ENCODE measurements at regions not wholly inside any gene's neighbourhood (a gene's known extent, or its start where the extent isn't known, plus 50 kb on each side); places are given as distances from the start of the nearest gene placed in this dataset.
"Not testable (repeated sequence)": the region's sequence is repeated elsewhere in the genome, so short reads cannot be mapped to it uniquely, and the experiment has no call there.

- no peak for DNase-seq (ENCODE audit: low read depth in 2 of 2)
Observed at GRCh38 chr1:196090226-196090625, 518.0 kb downstream of the KCNT2 start.

- no peak for DNase-seq (ENCODE audit: low read depth in 2 of 2)
Observed at GRCh38 chr1:196088541-196088940, 519.7 kb downstream of the KCNT2 start.

GRCh38 chr1:196078691-196079090 lies 529.5 kb downstream of the KCNT2 start:
- DNase-seq (ENCODE audit: low read depth in 2 of 2): no peak

- DNase-seq (ENCODE audit: low read depth in 2 of 2): no peak
Observed at GRCh38 chr1:196075621-196076020, 532.6 kb downstream of the KCNT2 start.

- no peak for DNase-seq (ENCODE audit: low read depth in 2 of 2)
Observed at GRCh38 chr1:196074182-196074581, 534.1 kb downstream of the KCNT2 start.

GRCh38 chr1:196071447-196071846 lies 536.8 kb downstream of the KCNT2 start:
- no peak for DNase-seq (ENCODE audit: low read depth in 2 of 2)

GRCh38 chr1:196070940-196071339 lies 537.3 kb downstream of the KCNT2 start:
- DNase-seq (ENCODE audit: low read depth in 2 of 2): no peak

- DNase-seq (ENCODE audit: low read depth in 2 of 2): no peak
Observed at GRCh38 chr1:196063952-196064351, 544.3 kb downstream of the KCNT2 start.

GRCh38 chr1:196063294-196063693 lies 544.9 kb downstream of the KCNT2 start:
- no peak for DNase-seq (ENCODE audit: low read depth in 2 of 2)

GRCh38 chr1:196060539-196060938 lies 547.7 kb downstream of the KCNT2 start:
- DNase-seq (ENCODE audit: low read depth in 2 of 2): no peak

GRCh38 chr1:196059210-196059609 lies 549.0 kb downstream of the KCNT2 start:
- no peak for DNase-seq (ENCODE audit: low read depth in 2 of 2)

GRCh38 chr1:196056966-196057365 lies 551.3 kb downstream of the KCNT2 start:
- no peak for DNase-seq (ENCODE audit: low read depth in 2 of 2)

- no peak for DNase-seq (ENCODE audit: low read depth in 2 of 2)
Observed at GRCh38 chr1:196049407-196049806, 558.8 kb downstream of the KCNT2 start.

GRCh38 chr1:196043268-196043667 lies 565.0 kb downstream of the KCNT2 start:
- DNase-seq (ENCODE audit: low read depth in 2 of 2): no peak

- no peak for DNase-seq (ENCODE audit: low read depth in 2 of 2)
Observed at GRCh38 chr1:196034080-196034706, 574.0 kb downstream of the KCNT2 start.

GRCh38 chr1:196031387-196031786 lies 576.9 kb downstream of the KCNT2 start:
- not testable (repeated sequence) for DNase-seq (ENCODE audit: low read depth in 2 of 2)

GRCh38 chr1:196030455-196030854 lies 577.8 kb downstream of the KCNT2 start:
- no peak for DNase-seq (ENCODE audit: low read depth in 2 of 2)

GRCh38 chr1:196029410-196029809 lies 578.8 kb downstream of the KCNT2 start:
- no peak for DNase-seq (ENCODE audit: low read depth in 2 of 2)

- DNase-seq (ENCODE audit: low read depth in 2 of 2): no peak
Observed at GRCh38 chr1:196027127-196027526, 581.1 kb downstream of the KCNT2 start.

- DNase-seq (ENCODE audit: low read depth in 2 of 2): not testable (repeated sequence)
Observed at GRCh38 chr1:196021174-196021573, 587.1 kb downstream of the KCNT2 start.

GRCh38 chr1:196009362-196009761 lies 598.9 kb downstream of the KCNT2 start:
- DNase-seq (ENCODE audit: low read depth in 2 of 2): no peak

- no peak for DNase-seq (ENCODE audit: low read depth in 2 of 2)
Observed at GRCh38 chr1:196007763-196008162, 600.5 kb downstream of the KCNT2 start.

- no peak for DNase-seq (ENCODE audit: low read depth in 2 of 2)
Observed at GRCh38 chr1:196005426-196005825, 602.8 kb downstream of the KCNT2 start.

GRCh38 chr1:196004388-196004787 lies 603.9 kb downstream of the KCNT2 start:
- DNase-seq (ENCODE audit: low read depth in 2 of 2): not testable (repeated sequence)
